GM12892 (cell line): ENCODE measurements at regions not wholly inside any gene's neighbourhood (a gene's known extent, or its start where the extent isn't known, plus 50 kb on each side); places are given as distances from the start of the nearest gene placed in this dataset.

Experiments used
- POLR2A ChIP-seq: IDR thresholded peaks from 2 replicates; pipeline ENCODE4 v1.6.1; 2011; ENCODE audit warnings: low read depth, low read length, control low read depth
- POLR2AphosphoS5 ChIP-seq: IDR thresholded peaks from 2 replicates; pipeline ENCODE4 v1.6.1; 2011; ENCODE audit warnings: low read depth, low read length, control low read depth
- TAF1 ChIP-seq: IDR thresholded peaks from 2 replicates; pipeline ENCODE4 v1.6.1; 2011; ENCODE audit warnings: low read depth, mild to moderate bottlenecking, control low read depth, low read length, borderline replicate concordance

DNA sequence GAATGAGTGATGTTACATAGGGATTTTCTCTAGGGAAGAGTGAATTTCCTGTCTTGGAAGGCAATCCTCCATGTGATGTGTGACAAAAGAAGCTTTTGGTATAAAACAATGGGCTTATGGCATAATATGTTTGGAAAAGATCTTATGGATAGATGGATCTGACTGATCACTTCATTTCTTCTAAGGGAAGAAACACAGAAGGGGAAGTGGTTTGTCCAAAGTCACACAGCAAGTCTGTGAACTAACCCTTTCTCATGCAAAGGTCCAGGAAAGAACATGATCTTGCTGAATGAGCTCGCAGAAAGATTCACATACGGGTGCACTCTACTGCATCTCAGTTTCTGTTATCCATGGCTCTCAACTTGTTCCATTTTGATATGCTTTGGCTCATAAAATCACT lies 575.9 kb upstream of the JAG1 start:
- TF ChIP-seq TAF1 (no peak), POLR2A (no peak), POLR2AphosphoS5 (no peak)
